DOHH2 (cell line): ENCODE measurements at regions not wholly inside any gene's neighbourhood (a gene's known extent, or its start where the extent isn't known, plus 50 kb on each side); places are given as distances from the start of the nearest gene placed in this dataset.

Experiments
- H3F3A ChIP-seq: fragments of 200-600 bp; sonication (generic), shearing (Covaris generic); 2 replicates; pipeline ENCODE4 v1.6.0; 2016; ENCODE audit warnings: antibody characterized with exemption, mild to moderate bottlenecking; ENCODE audit not compliant: control insufficient read depth, insufficient read depth
- H3K27ac ChIP-seq: fragments of 200-600 bp; sonication (generic); 2 replicates; pipeline ENCODE4 v1.5.1; 2014; ENCODE audit warnings: low read depth, mild to moderate bottlenecking, low read length, moderate library complexity
- H3K27me3 ChIP-seq: fragments of 200-600 bp; sonication (generic); 2 replicates; pipeline ENCODE4 v1.6.1; 2014; ENCODE audit warnings: mild to moderate bottlenecking, low read length, mixed read lengths; ENCODE audit not compliant: control insufficient read depth
- H3K36me3 ChIP-seq: fragments of 200-600 bp; sonication (generic); 2 replicates; pipeline ENCODE4 v1.6.1; 2014; ENCODE audit warnings: mild to moderate bottlenecking, low read length, moderate library complexity, mixed read lengths; ENCODE audit not compliant: control insufficient read depth
- H3K4me1 ChIP-seq: fragments of 200-600 bp; sonication (generic); 2 replicates; pipeline ENCODE4 v1.6.1; 2014; ENCODE audit warnings: mild to moderate bottlenecking, low read length, mixed read lengths; ENCODE audit not compliant: control insufficient read depth
- H3K4me2 ChIP-seq: fragments of 200-600 bp; sonication (generic); 2 replicates; pipeline ENCODE4 v1.6.0; 2014; ENCODE audit warnings: mild to moderate bottlenecking, low read length, moderate library complexity
- H3K4me3 ChIP-seq: fragments of 200-600 bp; sonication (generic); 2 replicates; pipeline ENCODE4 v1.5.1; 2014; ENCODE audit warnings: mild to moderate bottlenecking, low read length, mixed read lengths
- H3K79me2 ChIP-seq: fragments of 200-600 bp; sonication (generic); 2 replicates; pipeline ENCODE4 v1.6.1; 2014; ENCODE audit warnings: mild to moderate bottlenecking, low read length, mixed read lengths; ENCODE audit not compliant: control insufficient read depth
- H3K9me2 ChIP-seq: fragments of 200-600 bp; sonication (generic); replicated peaks from 2 replicates; pipeline ENCODE4 v1.6.1; 2014; ENCODE audit warnings: mild to moderate bottlenecking, low read length, mixed read lengths; ENCODE audit not compliant: control insufficient read depth
- H3K9me3 ChIP-seq: fragments of 200-600 bp; sonication (generic); 2 replicates; pipeline ENCODE4 v1.6.1; 2014; ENCODE audit warnings: antibody characterized with exemption, low read length, mixed read lengths; ENCODE audit not compliant: control insufficient read depth, insufficient read depth
- H4K20me1 ChIP-seq: fragments of 200-600 bp; sonication (generic); 2 replicates; pipeline ENCODE4 v1.6.0; 2014; ENCODE audit warnings: low read depth, mild to moderate bottlenecking, antibody characterized with exemption, low read length, moderate library complexity; ENCODE audit not compliant: control insufficient read depth, insufficient read depth
- EZH2phosphoT487 ChIP-seq: fragments of 200-600 bp; sonication (generic); IDR thresholded peaks from 2 replicates; pipeline ENCODE4 v1.6.1; 2017; ENCODE audit warnings: borderline replicate concordance, mild to moderate bottlenecking, antibody characterized with exemption, low read length, moderate library complexity, mixed read lengths
- TF ChIP-seq, protein P1 (sequence below): fragments of 200-600 bp; sonication (generic); IDR thresholded peaks from one replicate; pipeline ENCODE4 v1.5.1; 2014; ENCODE audit warnings: antibody characterized with exemption, mild to moderate bottlenecking, low read depth, low read length; ENCODE audit not compliant: poor library complexity, severe bottlenecking

DNA sequence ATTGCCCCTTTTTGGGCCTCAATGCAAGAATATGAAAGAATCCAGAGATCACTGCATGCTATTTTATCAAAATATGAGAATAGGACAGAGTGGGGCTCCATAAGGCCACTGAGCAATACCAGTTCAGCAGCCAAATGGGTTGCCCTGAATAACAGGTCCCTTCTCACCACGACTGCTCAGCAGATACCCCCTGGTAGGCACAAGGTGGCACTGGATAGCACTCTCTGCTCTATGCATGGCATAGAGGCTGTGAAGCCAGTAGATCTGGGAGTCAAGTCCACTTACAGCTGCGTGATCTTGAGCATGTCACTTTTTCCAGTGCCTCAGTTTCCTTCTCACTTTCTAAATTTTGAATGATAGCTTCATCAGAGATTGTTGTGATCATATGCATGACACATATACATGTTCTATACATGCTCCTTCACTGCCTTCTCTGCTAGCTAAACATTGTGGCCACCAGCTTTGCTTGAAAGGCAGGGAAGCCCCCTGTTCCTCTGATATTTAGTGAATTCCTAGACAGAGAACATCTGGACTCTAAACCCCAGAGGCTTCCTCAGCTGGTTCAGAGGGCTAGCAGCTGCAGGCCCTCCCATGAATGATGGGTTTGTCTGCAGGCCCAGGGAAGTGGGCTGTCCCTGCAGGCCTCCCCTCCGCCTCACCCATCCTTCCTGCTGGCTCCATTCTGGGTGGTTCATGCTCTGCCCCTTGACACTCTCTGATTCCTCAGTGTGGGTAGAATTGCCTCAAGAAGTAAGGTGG lies 84.9 kb upstream of the ASIC2 start:
- H3K36me3 ChIP-seq, result no peaks in the 10 kb centered on the region
- no peaks in the 10 kb centered on the region for H3K4me1 ChIP-seq
- H3K9me3 ChIP-seq, result no peaks in the 10 kb centered on the region
- H3F3A ChIP-seq, result no peaks in the 10 kb centered on the region
- H3K4me2 ChIP-seq, result no peak overlapping the region
- H3K9me2 ChIP-seq, result no peaks in the 10 kb centered on the region
- no peak overlapping the region for H3K4me3 ChIP-seq
- H3K27ac ChIP-seq, result no peak overlapping the region
- no peaks in the 10 kb centered on the region for H4K20me1 ChIP-seq
- TF ChIP-seq, protein P1, sequence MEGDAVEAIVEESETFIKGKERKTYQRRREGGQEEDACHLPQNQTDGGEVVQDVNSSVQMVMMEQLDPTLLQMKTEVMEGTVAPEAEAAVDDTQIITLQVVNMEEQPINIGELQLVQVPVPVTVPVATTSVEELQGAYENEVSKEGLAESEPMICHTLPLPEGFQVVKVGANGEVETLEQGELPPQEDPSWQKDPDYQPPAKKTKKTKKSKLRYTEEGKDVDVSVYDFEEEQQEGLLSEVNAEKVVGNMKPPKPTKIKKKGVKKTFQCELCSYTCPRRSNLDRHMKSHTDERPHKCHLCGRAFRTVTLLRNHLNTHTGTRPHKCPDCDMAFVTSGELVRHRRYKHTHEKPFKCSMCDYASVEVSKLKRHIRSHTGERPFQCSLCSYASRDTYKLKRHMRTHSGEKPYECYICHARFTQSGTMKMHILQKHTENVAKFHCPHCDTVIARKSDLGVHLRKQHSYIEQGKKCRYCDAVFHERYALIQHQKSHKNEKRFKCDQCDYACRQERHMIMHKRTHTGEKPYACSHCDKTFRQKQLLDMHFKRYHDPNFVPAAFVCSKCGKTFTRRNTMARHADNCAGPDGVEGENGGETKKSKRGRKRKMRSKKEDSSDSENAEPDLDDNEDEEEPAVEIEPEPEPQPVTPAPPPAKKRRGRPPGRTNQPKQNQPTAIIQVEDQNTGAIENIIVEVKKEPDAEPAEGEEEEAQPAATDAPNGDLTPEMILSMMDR, result no peak
- no peak for TF ChIP-seq EZH2phosphoT487
- H3K27me3 ChIP-seq, result no peaks in the 10 kb centered on the region; the same call in 1 of the 2 replicates
- no peaks in the 10 kb centered on the region for H3K79me2 ChIP-seq

DNA sequence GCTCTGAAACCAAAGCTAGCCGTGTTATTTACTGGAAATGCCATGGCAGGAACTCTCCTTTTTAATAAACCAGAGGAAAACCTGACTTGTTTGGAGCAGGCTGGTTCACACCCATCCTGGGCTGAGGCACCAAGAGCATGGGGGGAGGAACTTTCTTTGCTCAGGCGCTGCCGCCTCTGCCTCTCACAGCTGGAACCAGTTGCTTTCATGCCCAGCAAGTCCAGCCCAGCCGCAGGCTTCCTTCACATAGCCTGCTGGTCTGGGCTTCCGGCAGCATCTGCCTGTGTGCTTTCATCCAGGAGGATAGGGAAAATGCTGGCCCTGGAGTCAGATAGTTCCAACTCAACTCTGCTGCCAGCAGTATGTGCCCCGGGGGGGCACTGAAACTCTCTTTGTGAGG lies 88.1 kb upstream of the ASIC2 start:
- H3K9me2 ChIP-seq, result no peaks in the 10 kb centered on the region
- no peak overlapping the region for H3K27ac ChIP-seq
- no peaks in the 10 kb centered on the region for H3K9me3 ChIP-seq
- no peaks in the 10 kb centered on the region; the same call in 1 of the 2 replicates for H3K27me3 ChIP-seq
- H3K4me3 ChIP-seq, result no peak overlapping the region
- no peak for TF ChIP-seq EZH2phosphoT487
- TF ChIP-seq, protein P1, result no peak
- no peaks in the 10 kb centered on the region for H4K20me1 ChIP-seq
- no peaks in the 10 kb centered on the region for H3K4me1 ChIP-seq
- H3F3A ChIP-seq, result no peaks in the 10 kb centered on the region
- H3K36me3 ChIP-seq, result no peaks in the 10 kb centered on the region
- no peaks in the 10 kb centered on the region for H3K79me2 ChIP-seq
- H3K4me2 ChIP-seq, result no peak overlapping the region

DNA sequence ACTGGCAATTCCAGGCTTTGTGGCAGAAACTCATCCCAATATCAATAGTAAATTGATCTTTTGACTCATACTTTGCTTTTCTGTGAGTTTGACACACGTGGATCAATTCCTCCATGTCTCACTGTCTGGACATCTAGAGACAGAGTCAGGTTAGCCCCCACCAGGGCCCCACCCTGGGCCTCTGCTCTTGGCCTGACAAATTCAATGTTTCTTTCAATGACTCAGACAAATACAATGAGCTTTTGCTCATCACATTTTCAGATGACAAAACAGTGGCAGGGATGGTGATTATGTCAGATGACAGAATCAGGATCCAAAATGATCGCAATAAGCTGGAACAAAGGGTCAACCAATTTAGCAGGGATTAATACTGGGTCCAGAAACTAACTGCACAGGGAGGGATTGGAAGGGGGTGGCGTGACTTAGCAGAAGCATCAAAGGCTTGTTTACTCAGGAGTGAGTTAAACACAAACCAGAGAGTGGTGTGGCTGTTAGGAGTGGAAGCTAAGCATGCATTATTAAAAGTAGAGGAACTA lies 90.5 kb upstream of the ASIC2 start:
- Histone ChIP-seq H3K27me3 (no peaks in the 10 kb centered on the region; the same call in 1 of the 2 replicates), H3K36me3 (no peaks in the 10 kb centered on the region), H3K4me2 (no peak overlapping the region), H3K4me3 (no peak overlapping the region), H3K79me2 (no peaks in the 10 kb centered on the region), H3K27ac (no peak overlapping the region), H4K20me1 (no peaks in the 10 kb centered on the region), H3K9me3 (no peaks in the 10 kb centered on the region), H3K4me1 (no peaks in the 10 kb centered on the region), H3K9me2 (no peaks in the 10 kb centered on the region), H3F3A (no peaks in the 10 kb centered on the region)
- no peak for TF ChIP-seq EZH2phosphoT487
- TF ChIP-seq, protein P1, result no peak
